ENCODE measurements at regions not wholly inside any gene's neighbourhood (a gene's known extent, or its start where the extent isn't known, plus 50 kb on each side); places are given as distances from the start of the nearest gene placed in this dataset.
"Not testable (repeated sequence)": the region's sequence is repeated elsewhere in the genome, so short reads cannot be mapped to it uniquely, and the experiment has no call there.

DNA sequence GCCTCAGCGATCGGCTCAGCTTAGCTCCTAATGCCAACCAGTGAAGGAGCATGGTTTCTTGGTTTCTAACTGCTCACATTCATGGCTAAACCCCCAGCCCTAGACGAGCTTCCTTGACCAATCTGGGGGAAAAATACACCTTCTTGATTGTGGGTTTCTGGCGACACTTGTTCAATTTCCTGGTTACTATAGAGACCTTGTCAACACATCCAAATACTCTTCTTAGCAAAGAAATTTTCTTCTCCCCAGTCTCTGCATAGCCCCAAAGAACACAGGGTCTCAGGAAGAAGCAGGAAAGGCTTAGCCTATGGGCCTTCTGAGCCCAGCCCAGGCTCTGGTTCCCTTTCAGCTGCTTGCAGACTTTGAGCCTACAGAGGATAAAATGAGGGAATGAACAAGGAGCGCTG lies 88.5 kb upstream of the SYT13 start:
- DNase-seq = no peak
- Histone ChIP-seq H3K36me3 (no peaks in the 10 kb centered on the region), H3K9me3 (no peaks in the 10 kb centered on the region), H3K27ac (no peak overlapping the region), H3K4me3 (no peak overlapping the region), H3K27me3 (replicated peaks in 1 of 7) (peaks cover 0 to 42% (median 13%) of the 10 kb centered on the region in 7 donors), H3K4me1 (peaks cover 3 to 12% (median 9%) of the 10 kb centered on the region in 6 donors)
- WGBS, 5 donors = 39 to 54% (median 46%) methylated on average over 5 of the region's 5 CpGs
- intact Hi-C loops (cut with DNase I; ENCODE audit: low total_unique reads) = no loop called here
- TF ChIP-seq POLR2A (IDR thresholded peaks at IDR 0.05) = no peak
- no peak for TF ChIP-seq POLR2AphosphoS5 (IDR thresholded peaks at IDR 0.05)
- TF ChIP-seq, protein P1, sequence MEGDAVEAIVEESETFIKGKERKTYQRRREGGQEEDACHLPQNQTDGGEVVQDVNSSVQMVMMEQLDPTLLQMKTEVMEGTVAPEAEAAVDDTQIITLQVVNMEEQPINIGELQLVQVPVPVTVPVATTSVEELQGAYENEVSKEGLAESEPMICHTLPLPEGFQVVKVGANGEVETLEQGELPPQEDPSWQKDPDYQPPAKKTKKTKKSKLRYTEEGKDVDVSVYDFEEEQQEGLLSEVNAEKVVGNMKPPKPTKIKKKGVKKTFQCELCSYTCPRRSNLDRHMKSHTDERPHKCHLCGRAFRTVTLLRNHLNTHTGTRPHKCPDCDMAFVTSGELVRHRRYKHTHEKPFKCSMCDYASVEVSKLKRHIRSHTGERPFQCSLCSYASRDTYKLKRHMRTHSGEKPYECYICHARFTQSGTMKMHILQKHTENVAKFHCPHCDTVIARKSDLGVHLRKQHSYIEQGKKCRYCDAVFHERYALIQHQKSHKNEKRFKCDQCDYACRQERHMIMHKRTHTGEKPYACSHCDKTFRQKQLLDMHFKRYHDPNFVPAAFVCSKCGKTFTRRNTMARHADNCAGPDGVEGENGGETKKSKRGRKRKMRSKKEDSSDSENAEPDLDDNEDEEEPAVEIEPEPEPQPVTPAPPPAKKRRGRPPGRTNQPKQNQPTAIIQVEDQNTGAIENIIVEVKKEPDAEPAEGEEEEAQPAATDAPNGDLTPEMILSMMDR (IDR thresholded peaks at IDR 0.05 in 8 of 11, conservative IDR thresholded peaks at IDR 0.05 in 3 of 11) = no peak

DNA sequence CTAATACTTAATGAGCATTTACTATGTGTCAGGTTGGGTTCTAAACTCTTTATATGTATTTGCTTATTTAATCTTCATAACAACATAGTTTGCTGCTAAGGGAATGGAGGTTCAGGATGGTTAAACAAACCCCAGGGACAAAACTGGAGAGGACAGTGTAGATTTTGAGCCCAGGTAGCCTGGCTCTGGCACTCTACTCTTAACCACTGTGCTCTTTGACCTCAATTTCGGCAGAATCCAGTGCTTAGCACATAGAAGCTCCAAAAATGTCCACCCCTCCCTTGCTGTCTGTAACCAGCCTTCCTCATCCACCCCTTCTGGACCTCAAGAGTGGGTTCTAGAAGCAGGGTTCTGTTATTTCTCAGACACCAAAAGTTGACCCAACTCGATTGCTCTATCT lies 88.0 kb upstream of the SYT13 start:
- intact Hi-C loops (cut with DNase I; ENCODE audit: low total_unique reads) = no loop called here
- Histone ChIP-seq H3K4me3 (no peak overlapping the region), H3K4me1 (peaks cover 3 to 12% (median 9%) of the 10 kb centered on the region in 6 donors), H3K27me3 (replicated peaks in 1 of 7) (peaks cover 0 to 46% (median 13%) of the 10 kb centered on the region in 7 donors), H3K36me3 (no peaks in the 10 kb centered on the region), H3K27ac (no peak overlapping the region), H3K9me3 (no peaks in the 10 kb centered on the region)
- no peak for DNase-seq
- WGBS, 5 donors = 55 to 77% (median 64%) methylated on average over 2 of the region's 2 CpGs
- TF ChIP-seq POLR2AphosphoS5 (IDR thresholded peaks at IDR 0.05) = no peak
- TF ChIP-seq POLR2A (IDR thresholded peaks at IDR 0.05) = no peak
- TF ChIP-seq, protein P1 (IDR thresholded peaks at IDR 0.05 in 8 of 11, conservative IDR thresholded peaks at IDR 0.05 in 3 of 11) = no peak

GRCh38 chr11:45373506-45374035 lies 87.4 kb upstream of the SYT13 start:
- TF ChIP-seq POLR2A (IDR thresholded peaks at IDR 0.05) = no peak
- TF ChIP-seq, protein P1 (IDR thresholded peaks at IDR 0.05 in 8 of 11, conservative IDR thresholded peaks at IDR 0.05 in 3 of 11) = no peak
- TF ChIP-seq POLR2AphosphoS5 (IDR thresholded peaks at IDR 0.05) = no peak
- H3K9me3 ChIP-seq = no peaks in the 10 kb centered on the region
- 80 to 92% (median 87%) methylated on average over 7 of the region's 7 CpGs for WGBS, 5 donors
- peaks cover 0 to 52% (median 13%) of the 10 kb centered on the region in 7 donors for H3K27me3 ChIP-seq (replicated peaks in 1 of 7)
- no peak for DNase-seq
- intact Hi-C loops (cut with DNase I; ENCODE audit: low total_unique reads) = no loop called here
- no peak overlapping the region for H3K4me3 ChIP-seq
- H3K36me3 ChIP-seq = no peaks in the 10 kb centered on the region
- peaks cover 3 to 12% (median 9%) of the 10 kb centered on the region in 6 donors for H3K4me1 ChIP-seq
- H3K27ac ChIP-seq = no peak overlapping the region

DNA sequence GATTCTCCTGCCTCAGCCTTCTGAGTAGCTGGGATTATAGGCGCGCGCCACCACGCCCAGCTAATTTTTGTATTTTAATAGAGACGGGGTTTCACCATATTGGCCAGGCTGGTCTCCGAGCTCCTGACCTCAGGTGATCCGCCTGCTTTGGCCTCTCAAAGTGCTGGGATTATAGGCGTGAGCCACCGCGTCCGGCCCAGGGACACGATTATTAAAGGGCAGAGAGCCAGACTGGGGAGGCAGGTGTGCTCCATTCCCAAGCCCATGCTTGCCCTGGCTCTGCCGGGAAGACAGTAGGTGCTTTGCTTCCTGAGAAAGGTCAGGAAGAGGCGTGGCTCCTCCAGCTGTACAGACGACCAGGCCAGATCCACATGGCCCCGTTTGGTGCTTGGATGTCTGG lies 86.3 kb upstream of the SYT13 start:
- DNase-seq; H3K27ac ChIP-seq; H3K36me3 ChIP-seq; H3K4me3 ChIP-seq; intact Hi-C loops (cut with DNase I; ENCODE audit: low total_unique reads); H3K9me3 ChIP-seq: not testable (repeated sequence)
- peaks cover 3 to 12% (median 9%) of the 10 kb centered on the region in 6 donors for H3K4me1 ChIP-seq
- peaks cover 0 to 54% (median 13%) of the 10 kb centered on the region in 7 donors for H3K27me3 ChIP-seq (replicated peaks in 1 of 7)
- 77 to 86% (median 84%) methylated on average over 16 of the region's 16 CpGs for WGBS, 5 donors
